GM23338 (cell line): ENCODE measurements at regions not wholly inside any gene's neighbourhood (a gene's known extent, or its start where the extent isn't known, plus 50 kb on each side); places are given as distances from the start of the nearest gene placed in this dataset.

Experiments
- ATAC-seq: fragments of 200-7000 bp; cut with Tn5 transposase; 3 replicates; pipeline ENCODE4 v1.9.1; 2020
- DNase-seq: peaks from one replicate; pipeline ENCODE4 v3.0.0-alpha.2; 2015; ENCODE audit warnings: low spot score
- H2AFZ ChIP-seq: fragments of 200-600 bp; sonication (generic); 2 replicates; pipeline ENCODE4 v1.8.0; 2016; ENCODE audit warnings: antibody characterized with exemption, mild to moderate bottlenecking, moderate library complexity
- H3F3A ChIP-seq: fragments of 200-600 bp; sonication (generic); replicated peaks from 2 replicates; pipeline ENCODE4 v1.8.0; 2017; ENCODE audit warnings: antibody characterized with exemption, mixed run types, low read depth
- H3K27ac ChIP-seq: fragments of 200-600 bp; sonication (generic); 2 replicates; pipeline ENCODE4 v1.6.1; 2016; ENCODE audit warnings: low read depth
- H3K27me3 ChIP-seq: fragments of 200-600 bp; sonication (generic); 2 replicates; pipeline ENCODE4 v1.8.0; 2016; ENCODE audit warnings: mild to moderate bottlenecking, mixed run types, moderate library complexity; ENCODE audit not compliant: insufficient read depth
- H3K36me3 ChIP-seq: fragments of 200-600 bp; sonication (generic); 2 replicates; pipeline ENCODE4 v1.8.0; 2016; ENCODE audit warnings: mild to moderate bottlenecking; ENCODE audit not compliant: insufficient read depth
- H3K4me1 ChIP-seq: fragments of 200-600 bp; sonication (generic); 2 replicates; pipeline ENCODE4 v1.8.0; 2016; ENCODE audit warnings: mild to moderate bottlenecking, moderate library complexity; ENCODE audit not compliant: insufficient read depth
- H3K4me2 ChIP-seq: fragments of 200-600 bp; sonication (generic); 2 replicates; pipeline ENCODE4 v1.7.1; 2017; ENCODE audit warnings: mixed run types
- H3K4me3 ChIP-seq: fragments of 200-600 bp; sonication (generic); 2 replicates; pipeline ENCODE4 v1.6.1; 2016; ENCODE audit warnings: mixed run types
- H3K79me2 ChIP-seq: fragments of 200-600 bp; sonication (generic); replicated peaks from 2 replicates; pipeline ENCODE4 v1.8.0; 2017; ENCODE audit warnings: mild to moderate bottlenecking; ENCODE audit not compliant: insufficient read depth
- H3K9me2 ChIP-seq: fragments of 200-600 bp; sonication (generic); 2 replicates; pipeline ENCODE4 v1.8.0; 2017; ENCODE audit not compliant: insufficient read depth
- H4K20me1 ChIP-seq: fragments of 200-600 bp; sonication (generic); replicated peaks from 2 replicates; pipeline ENCODE4 v1.8.0; 2017; ENCODE audit warnings: mild to moderate bottlenecking; ENCODE audit not compliant: insufficient read depth
- H3K27ac Mint-ChIP-seq: 2 replicates; pipeline ENCODE4 v1.8.0; 2020; ENCODE audit warnings: inconsistent platforms, mild to moderate bottlenecking, moderate library complexity, mixed read lengths
- H3K27me3 Mint-ChIP-seq: 3 replicates; pipeline ENCODE4 v1.8.0; 2022; ENCODE audit warnings: low read depth, mild to moderate bottlenecking, moderate library complexity, mixed read lengths, inconsistent platforms; ENCODE audit not compliant: insufficient read depth, poor library complexity
- H3K36me3 Mint-ChIP-seq: 3 replicates; pipeline ENCODE4 v1.8.0; 2021; ENCODE audit warnings: low read depth, mild to moderate bottlenecking, inconsistent platforms, moderate library complexity, mixed read lengths
- H3K4me1 Mint-ChIP-seq: 3 replicates; pipeline ENCODE4 v1.8.0; 2020; ENCODE audit warnings: mild to moderate bottlenecking, inconsistent platforms, mixed read lengths
- H3K4me3 Mint-ChIP-seq: 3 replicates; pipeline ENCODE4 v1.8.0; 2021; ENCODE audit warnings: moderate library complexity, mild to moderate bottlenecking, inconsistent platforms, mixed read lengths
- H3K9me3 Mint-ChIP-seq: 3 replicates; pipeline ENCODE4 v1.8.0; 2020; ENCODE audit warnings: moderate library complexity, mild to moderate bottlenecking, inconsistent platforms, mixed read lengths
- CREB1 ChIP-seq: fragments of 250-450 bp; sonication (Bioruptor Pico); IDR thresholded peaks from 2 replicates; pipeline ENCODE4 v1.5.0; 2020; ENCODE audit warnings: low read depth, mild to moderate bottlenecking, moderate library complexity
- EZH2 ChIP-seq: fragments of 200-600 bp; sonication (generic); IDR thresholded peaks from one replicate; pipeline ENCODE4 v1.8.0; 2017; ENCODE audit warnings: antibody characterized with exemption, mild to moderate bottlenecking, low read depth; ENCODE audit not compliant: unreplicated experiment
- EZH2phosphoT487 ChIP-seq: fragments of 200-600 bp; sonication (generic); IDR thresholded peaks from one replicate; pipeline ENCODE4 v1.8.1; 2018; ENCODE audit warnings: antibody characterized with exemption; ENCODE audit not compliant: unreplicated experiment
- JUNB ChIP-seq: IDR thresholded peaks from one replicate; pipeline ENCODE4 v1.6.1; 2016; ENCODE audit warnings: antibody characterized with exemption; ENCODE audit not compliant: unreplicated experiment
- NANOG ChIP-seq: IDR thresholded peaks from 2 replicates; pipeline ENCODE4 v1.6.1; 2016; ENCODE audit warnings: antibody characterized with exemption, borderline replicate concordance
- POLR2AphosphoS5 ChIP-seq: IDR thresholded peaks from 2 replicates; pipeline ENCODE4 v1.6.1; 2016; ENCODE audit warnings: antibody characterized with exemption, low read depth
- STAT1 ChIP-seq: IDR thresholded peaks from one replicate; pipeline ENCODE4 v1.6.1; 2016; ENCODE audit warnings: antibody characterized with exemption; ENCODE audit not compliant: unreplicated experiment
- ZNF114 ChIP-seq: fragments of 250-450 bp; sonication (Bioruptor Pico); IDR thresholded peaks from 2 replicates; pipeline ENCODE4 v1.5.0; 2020; ENCODE audit warnings: mild to moderate bottlenecking, moderate library complexity
- ZNF331 ChIP-seq: fragments of 250-450 bp; sonication (Bioruptor Pico); IDR thresholded peaks from 2 replicates; pipeline ENCODE4 v1.5.0; 2020; ENCODE audit warnings: low read depth, mild to moderate bottlenecking, moderate library complexity
- TF ChIP-seq, protein P1 (sequence below): IDR thresholded peaks from 2 replicates; pipeline ENCODE4 v1.6.1; 2016; ENCODE audit warnings: antibody characterized with exemption
- TF ChIP-seq, protein P2 (sequence below): fragments of 250-450 bp; sonication (Bioruptor Pico); IDR thresholded peaks from 2 replicates; pipeline ENCODE4 v1.5.0; 2020; ENCODE audit warnings: mild to moderate bottlenecking, moderate library complexity
- TF ChIP-seq, protein P3 (sequence below), 2 experiments: fragments of 200-600 bp in 1 of 2; sonication (generic) in 1 of 2; conservative IDR thresholded peaks; 2 replicates each; pipeline versions ENCODE4 v1.5.1 to v1.6.1; 2016 to 2017; ENCODE audit warnings: antibody characterized with exemption in 2 of 2, low read depth in 2 of 2, mild to moderate bottlenecking in 2 of 2, moderate library complexity in 1 of 2
- TF ChIP-seq, protein P4 (sequence below): IDR thresholded peaks from one replicate; pipeline ENCODE4 v1.6.1; 2018; ENCODE audit warnings: antibody characterized with exemption; ENCODE audit not compliant: unreplicated experiment

DNA sequence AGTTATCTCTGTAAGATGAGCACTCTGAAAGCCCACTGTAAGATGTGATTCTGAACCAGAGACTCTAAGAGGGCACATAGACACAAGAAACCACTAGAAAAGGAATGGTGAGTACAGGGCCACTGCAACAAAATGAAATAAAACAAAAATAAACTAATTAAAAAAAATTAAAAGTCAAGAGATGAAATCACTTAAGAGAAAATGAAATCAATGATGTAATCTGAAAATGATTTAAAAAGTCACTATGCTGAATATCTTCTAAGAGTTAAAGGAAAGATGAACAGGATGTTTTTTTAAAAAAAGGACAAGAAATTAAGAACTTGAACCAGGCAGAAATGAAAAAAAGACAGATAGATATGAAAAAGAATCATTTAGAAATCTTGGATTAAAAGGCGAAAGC is 110.6 kb upstream of the OLIG2 start:
- Histone ChIP-seq H3F3A (no peaks in the 10 kb centered on the region), H3K9me2 (no peaks in the 10 kb centered on the region), H3K36me3 (no peaks in the 10 kb centered on the region), H2AFZ (no peak overlapping the region), H3K4me1 (peaks cover 5% of the 10 kb centered on the region; the same call in 1 of the 2 replicates), H3K4me2 (no peak overlapping the region), H3K27ac (no peak overlapping the region), H4K20me1 (no peaks in the 10 kb centered on the region), H3K27me3 (no peaks in the 10 kb centered on the region), H3K4me3 (no peak overlapping the region), H3K79me2 (no peaks in the 10 kb centered on the region)
- no peak for DNase-seq
- peaks cover 14% of the 10 kb centered on the region for H3K4me1 Mint-ChIP-seq
- TF ChIP-seq JUNB (no peak), EZH2 (no peak), NANOG (no peak), POLR2AphosphoS5 (no peak), STAT1 (no peak), CREB1 (CRISPR knock-in tag) (no peak), ZNF114 (no peak), ZNF331 (CRISPR knock-in tag) (no peak), EZH2phosphoT487 (no peak)
- TF ChIP-seq, protein P1, sequence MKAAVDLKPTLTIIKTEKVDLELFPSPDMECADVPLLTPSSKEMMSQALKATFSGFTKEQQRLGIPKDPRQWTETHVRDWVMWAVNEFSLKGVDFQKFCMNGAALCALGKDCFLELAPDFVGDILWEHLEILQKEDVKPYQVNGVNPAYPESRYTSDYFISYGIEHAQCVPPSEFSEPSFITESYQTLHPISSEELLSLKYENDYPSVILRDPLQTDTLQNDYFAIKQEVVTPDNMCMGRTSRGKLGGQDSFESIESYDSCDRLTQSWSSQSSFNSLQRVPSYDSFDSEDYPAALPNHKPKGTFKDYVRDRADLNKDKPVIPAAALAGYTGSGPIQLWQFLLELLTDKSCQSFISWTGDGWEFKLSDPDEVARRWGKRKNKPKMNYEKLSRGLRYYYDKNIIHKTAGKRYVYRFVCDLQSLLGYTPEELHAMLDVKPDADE: no peak
- TF ChIP-seq, protein P2, sequence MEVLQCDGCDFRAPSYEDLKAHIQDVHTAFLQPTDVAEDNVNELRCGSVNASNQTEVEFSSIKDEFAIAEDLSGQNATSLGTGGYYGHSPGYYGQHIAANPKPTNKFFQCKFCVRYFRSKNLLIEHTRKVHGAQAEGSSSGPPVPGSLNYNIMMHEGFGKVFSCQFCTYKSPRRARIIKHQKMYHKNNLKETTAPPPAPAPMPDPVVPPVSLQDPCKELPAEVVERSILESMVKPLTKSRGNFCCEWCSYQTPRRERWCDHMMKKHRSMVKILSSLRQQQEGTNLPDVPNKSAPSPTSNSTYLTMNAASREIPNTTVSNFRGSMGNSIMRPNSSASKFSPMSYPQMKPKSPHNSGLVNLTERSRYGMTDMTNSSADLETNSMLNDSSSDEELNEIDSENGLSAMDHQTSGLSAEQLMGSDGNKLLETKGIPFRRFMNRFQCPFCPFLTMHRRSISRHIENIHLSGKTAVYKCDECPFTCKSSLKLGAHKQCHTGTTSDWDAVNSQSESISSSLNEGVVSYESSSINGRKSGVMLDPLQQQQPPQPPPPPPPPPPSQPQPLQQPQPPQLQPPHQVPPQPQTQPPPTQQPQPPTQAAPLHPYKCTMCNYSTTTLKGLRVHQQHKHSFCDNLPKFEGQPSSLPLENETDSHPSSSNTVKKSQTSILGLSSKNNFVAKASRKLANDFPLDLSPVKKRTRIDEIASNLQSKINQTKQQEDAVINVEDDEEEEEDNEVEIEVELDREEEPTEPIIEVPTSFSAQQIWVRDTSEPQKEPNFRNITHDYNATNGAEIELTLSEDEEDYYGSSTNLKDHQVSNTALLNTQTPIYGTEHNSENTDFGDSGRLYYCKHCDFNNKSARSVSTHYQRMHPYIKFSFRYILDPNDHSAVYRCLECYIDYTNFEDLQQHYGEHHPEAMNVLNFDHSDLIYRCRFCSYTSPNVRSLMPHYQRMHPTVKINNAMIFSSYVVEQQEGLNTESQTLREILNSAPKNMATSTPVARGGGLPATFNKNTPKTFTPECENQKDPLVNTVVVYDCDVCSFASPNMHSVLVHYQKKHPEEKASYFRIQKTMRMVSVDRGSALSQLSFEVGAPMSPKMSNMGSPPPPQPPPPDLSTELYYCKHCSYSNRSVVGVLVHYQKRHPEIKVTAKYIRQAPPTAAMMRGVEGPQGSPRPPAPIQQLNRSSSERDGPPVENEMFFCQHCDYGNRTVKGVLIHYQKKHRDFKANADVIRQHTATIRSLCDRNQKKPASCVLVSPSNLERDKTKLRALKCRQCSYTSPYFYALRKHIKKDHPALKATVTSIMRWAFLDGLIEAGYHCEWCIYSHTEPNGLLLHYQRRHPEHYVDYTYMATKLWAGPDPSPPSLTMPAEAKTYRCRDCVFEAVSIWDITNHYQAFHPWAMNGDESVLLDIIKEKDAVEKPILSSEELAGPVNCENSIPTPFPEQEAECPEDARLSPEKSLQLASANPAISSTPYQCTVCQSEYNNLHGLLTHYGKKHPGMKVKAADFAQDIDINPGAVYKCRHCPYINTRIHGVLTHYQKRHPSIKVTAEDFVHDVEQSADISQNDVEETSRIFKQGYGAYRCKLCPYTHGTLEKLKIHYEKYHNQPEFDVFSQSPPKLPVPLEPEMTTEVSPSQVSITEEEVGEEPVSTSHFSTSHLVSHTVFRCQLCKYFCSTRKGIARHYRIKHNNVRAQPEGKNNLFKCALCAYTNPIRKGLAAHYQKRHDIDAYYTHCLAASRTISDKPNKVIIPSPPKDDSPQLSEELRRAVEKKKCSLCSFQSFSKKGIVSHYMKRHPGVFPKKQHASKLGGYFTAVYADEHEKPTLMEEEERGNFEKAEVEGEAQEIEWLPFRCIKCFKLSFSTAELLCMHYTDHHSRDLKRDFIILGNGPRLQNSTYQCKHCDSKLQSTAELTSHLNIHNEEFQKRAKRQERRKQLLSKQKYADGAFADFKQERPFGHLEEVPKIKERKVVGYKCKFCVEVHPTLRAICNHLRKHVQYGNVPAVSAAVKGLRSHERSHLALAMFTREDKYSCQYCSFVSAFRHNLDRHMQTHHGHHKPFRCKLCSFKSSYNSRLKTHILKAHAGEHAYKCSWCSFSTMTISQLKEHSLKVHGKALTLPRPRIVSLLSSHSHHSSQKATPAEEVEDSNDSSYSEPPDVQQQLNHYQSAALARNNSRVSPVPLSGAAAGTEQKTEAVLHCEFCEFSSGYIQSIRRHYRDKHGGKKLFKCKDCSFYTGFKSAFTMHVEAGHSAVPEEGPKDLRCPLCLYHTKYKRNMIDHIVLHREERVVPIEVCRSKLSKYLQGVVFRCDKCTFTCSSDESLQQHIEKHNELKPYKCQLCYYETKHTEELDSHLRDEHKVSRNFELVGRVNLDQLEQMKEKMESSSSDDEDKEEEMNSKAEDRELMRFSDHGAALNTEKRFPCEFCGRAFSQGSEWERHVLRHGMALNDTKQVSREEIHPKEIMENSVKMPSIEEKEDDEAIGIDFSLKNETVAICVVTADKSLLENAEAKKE (CRISPR knock-in tag): no peak
- TF ChIP-seq, protein P3, sequence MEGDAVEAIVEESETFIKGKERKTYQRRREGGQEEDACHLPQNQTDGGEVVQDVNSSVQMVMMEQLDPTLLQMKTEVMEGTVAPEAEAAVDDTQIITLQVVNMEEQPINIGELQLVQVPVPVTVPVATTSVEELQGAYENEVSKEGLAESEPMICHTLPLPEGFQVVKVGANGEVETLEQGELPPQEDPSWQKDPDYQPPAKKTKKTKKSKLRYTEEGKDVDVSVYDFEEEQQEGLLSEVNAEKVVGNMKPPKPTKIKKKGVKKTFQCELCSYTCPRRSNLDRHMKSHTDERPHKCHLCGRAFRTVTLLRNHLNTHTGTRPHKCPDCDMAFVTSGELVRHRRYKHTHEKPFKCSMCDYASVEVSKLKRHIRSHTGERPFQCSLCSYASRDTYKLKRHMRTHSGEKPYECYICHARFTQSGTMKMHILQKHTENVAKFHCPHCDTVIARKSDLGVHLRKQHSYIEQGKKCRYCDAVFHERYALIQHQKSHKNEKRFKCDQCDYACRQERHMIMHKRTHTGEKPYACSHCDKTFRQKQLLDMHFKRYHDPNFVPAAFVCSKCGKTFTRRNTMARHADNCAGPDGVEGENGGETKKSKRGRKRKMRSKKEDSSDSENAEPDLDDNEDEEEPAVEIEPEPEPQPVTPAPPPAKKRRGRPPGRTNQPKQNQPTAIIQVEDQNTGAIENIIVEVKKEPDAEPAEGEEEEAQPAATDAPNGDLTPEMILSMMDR (conservative IDR thresholded peaks at IDR 0.05; ENCODE audit: low read depth in 2 of 2): no peak
- TF ChIP-seq, protein P4, sequence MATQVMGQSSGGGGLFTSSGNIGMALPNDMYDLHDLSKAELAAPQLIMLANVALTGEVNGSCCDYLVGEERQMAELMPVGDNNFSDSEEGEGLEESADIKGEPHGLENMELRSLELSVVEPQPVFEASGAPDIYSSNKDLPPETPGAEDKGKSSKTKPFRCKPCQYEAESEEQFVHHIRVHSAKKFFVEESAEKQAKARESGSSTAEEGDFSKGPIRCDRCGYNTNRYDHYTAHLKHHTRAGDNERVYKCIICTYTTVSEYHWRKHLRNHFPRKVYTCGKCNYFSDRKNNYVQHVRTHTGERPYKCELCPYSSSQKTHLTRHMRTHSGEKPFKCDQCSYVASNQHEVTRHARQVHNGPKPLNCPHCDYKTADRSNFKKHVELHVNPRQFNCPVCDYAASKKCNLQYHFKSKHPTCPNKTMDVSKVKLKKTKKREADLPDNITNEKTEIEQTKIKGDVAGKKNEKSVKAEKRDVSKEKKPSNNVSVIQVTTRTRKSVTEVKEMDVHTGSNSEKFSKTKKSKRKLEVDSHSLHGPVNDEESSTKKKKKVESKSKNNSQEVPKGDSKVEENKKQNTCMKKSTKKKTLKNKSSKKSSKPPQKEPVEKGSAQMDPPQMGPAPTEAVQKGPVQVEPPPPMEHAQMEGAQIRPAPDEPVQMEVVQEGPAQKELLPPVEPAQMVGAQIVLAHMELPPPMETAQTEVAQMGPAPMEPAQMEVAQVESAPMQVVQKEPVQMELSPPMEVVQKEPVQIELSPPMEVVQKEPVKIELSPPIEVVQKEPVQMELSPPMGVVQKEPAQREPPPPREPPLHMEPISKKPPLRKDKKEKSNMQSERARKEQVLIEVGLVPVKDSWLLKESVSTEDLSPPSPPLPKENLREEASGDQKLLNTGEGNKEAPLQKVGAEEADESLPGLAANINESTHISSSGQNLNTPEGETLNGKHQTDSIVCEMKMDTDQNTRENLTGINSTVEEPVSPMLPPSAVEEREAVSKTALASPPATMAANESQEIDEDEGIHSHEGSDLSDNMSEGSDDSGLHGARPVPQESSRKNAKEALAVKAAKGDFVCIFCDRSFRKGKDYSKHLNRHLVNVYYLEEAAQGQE: no peak
- ATAC-seq: no peak
- H3K4me3 Mint-ChIP-seq: no peak overlapping the region
- H3K36me3 Mint-ChIP-seq: peaks cover 10% of the 10 kb centered on the region; the same call in 2 of the 3 replicates
- H3K27ac Mint-ChIP-seq: no peak overlapping the region
- H3K9me3 Mint-ChIP-seq: peaks cover 17% of the 10 kb centered on the region
- H3K27me3 Mint-ChIP-seq: no peaks in the 10 kb centered on the region
